ENCODE measurements at regions not wholly inside any gene's neighbourhood (a gene's known extent, or its start where the extent isn't known, plus 50 kb on each side); places are given as distances from the start of the nearest gene placed in this dataset.

DNA sequence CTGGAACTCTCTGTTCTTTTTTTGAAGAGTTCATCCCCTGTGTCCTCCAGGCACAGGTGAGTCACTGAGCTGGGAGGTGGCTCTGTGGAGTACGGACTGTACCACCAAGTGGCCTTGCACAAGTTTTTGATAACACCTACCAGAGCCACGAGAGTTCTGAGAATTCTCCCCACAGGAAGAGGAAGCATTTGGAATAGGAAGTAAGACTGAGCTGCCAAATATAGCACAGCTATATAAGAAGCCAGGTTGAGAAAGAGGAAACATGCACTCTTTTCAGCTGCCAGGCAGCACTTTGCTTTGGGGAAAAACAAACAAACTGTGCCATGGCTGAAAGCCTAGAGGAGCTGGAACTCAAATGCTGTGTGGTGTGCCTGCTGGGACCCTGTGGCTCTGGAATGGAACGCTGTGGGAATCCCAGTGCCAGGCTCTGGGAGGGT lies 70.8 kb upstream of the RIPOR2 start:
- H3K36me3 Mint-ChIP-seq = no peaks in the 10 kb centered on the region
- H3K27me3 Mint-ChIP-seq = no peaks in the 10 kb centered on the region
- peak overlapping the region; percentile 78 for H3K27ac Mint-ChIP-seq
- peaks cover 65% of the 10 kb centered on the region for H3K4me1 Mint-ChIP-seq
- H3K9me3 Mint-ChIP-seq = no peaks in the 10 kb centered on the region
- peak; percentile 83 for ATAC-seq
- peak overlapping the region; percentile 17 for H3K4me3 Mint-ChIP-seq

DNA sequence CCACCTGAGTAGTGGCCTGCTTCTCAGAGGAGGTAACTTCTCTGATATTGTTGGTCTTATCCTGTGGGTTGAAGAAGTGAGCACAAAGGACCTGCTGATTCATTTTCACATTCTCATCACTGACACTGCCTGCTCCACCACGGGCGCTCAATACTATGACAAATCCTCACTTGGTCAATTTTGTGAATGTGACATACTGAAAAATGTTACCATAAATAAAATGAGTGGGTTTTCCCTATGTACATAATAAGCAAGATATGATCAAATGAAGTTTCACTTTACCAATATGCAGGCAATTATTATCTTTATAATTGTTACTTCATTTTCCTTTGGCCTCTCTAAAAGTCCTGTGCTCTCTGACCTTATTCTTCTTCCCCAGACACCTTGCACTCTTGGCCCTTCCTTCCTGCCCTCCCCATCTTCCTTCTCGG lies 71.5 kb upstream of the RIPOR2 start:
- Mint-ChIP-seq H3K4me1 (peaks cover 66% of the 10 kb centered on the region), H3K9me3 (no peaks in the 10 kb centered on the region), H3K36me3 (no peaks in the 10 kb centered on the region), H3K27me3 (no peaks in the 10 kb centered on the region), H3K4me3 (peak overlapping the region; percentile 7), H3K27ac (peak overlapping the region; percentile 78)
- ATAC-seq = peak; percentile 81

DNA sequence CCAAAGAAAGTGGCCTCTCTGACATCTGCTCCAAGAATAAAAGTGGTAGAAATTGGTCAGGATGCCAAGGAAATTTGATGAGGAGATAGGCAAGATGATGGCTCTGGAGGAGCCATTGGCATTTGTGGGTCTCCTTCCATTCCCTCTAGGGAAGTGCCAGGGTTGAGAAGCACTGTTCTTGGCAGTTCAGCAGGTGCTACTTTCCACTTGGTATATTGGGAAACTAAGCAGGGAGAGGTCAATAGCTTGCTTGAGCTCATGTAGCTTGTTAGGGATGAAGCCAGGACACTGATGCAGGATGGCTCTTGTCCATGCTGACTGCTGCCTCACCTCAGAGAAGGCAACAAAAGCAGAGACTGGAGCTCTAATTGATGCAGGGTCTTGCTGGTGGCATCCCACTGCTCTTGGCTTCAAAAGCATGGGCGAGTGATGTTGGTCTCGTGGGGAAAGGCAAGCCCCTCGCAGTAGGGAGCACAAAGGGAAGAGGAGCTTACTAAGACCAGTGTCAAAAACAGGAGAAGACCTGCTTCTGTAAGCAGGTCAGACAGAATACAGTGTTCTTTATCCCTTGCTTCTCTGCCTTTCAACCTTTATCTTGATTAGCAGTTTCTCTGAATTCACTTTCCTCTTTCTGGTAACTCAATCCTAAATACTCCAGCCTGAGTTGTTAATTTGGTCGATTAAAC lies 73.1 kb upstream of the RIPOR2 start:
- Mint-ChIP-seq H3K27ac (peak overlapping the region; percentile 78), H3K27me3 (no peaks in the 10 kb centered on the region), H3K4me3 (no peak overlapping the region), H3K9me3 (no peaks in the 10 kb centered on the region), H3K4me1 (peaks cover 78% of the 10 kb centered on the region), H3K36me3 (no peaks in the 10 kb centered on the region)
- ATAC-seq = no peak

GRCh38 chr6:25009393-25009710 lies 73.6 kb upstream of the RIPOR2 start:
- no peak overlapping the region for H3K4me3 Mint-ChIP-seq
- no peaks in the 10 kb centered on the region for H3K36me3 Mint-ChIP-seq
- no peak for ATAC-seq
- H3K9me3 Mint-ChIP-seq = no peaks in the 10 kb centered on the region
- no peaks in the 10 kb centered on the region for H3K27me3 Mint-ChIP-seq
- H3K27ac Mint-ChIP-seq = peak overlapping the region; percentile 78
- H3K4me1 Mint-ChIP-seq = peaks cover 78% of the 10 kb centered on the region

DNA sequence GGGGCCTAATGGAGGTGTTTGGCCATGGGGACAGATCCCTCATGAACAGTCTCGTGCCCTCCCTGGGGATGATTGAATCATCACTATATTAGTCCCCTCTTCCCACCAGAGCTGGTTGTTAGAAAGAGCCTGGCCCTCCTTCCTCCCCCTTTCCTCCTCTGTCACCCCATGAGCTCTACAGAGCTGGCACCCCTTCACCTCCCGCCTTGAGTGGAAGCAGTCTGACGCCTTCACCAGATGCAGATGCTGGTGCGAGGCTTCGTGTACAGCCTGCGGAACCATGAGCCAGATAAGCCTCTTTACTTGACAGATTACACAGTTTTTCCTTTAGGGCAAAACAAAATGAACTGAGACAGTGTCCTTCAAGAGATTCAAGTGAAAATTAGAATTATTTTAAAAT lies 74.4 kb upstream of the RIPOR2 start:
- Mint-ChIP-seq H3K4me1 (peaks cover 78% of the 10 kb centered on the region), H3K36me3 (no peaks in the 10 kb centered on the region), H3K27ac (peak overlapping the region; percentile 78), H3K27me3 (no peaks in the 10 kb centered on the region), H3K4me3 (no peak overlapping the region), H3K9me3 (no peaks in the 10 kb centered on the region)
- no peak for ATAC-seq

DNA sequence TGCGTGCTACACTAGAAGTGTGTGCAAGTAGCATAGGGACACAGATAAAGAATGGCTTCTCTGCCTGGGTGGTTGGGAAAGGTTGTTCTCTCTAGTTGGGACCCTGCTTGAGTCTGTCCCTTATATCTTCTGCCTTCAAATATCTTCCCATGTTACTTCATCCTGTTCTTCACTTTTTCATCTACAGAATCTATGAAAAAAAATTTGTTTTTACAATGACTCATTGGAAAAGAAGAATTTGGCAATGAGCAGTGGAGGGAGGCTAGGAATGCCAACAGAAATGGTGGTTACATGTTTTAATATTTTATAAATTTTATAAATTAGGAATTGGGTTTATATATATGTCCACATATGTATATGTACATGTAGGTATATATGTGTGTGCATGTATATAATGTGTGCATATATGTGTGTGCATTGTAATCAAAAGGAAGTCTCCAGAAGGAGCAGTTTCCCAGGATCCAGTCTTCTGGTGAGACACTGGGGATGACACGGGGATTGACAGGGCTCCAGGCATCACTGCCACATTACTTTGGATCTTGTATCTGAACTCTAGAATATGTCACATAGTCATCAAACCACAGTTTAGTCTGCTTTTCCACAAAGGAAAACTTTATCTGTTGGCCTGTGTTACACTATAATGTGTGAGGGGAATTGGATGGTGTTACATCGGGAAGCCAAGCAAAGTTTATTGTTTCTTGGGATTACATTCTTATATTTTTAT lies 75.3 kb upstream of the RIPOR2 start:
- Mint-ChIP-seq H3K27ac (no peak overlapping the region), H3K4me1 (peaks cover 77% of the 10 kb centered on the region), H3K27me3 (no peaks in the 10 kb centered on the region), H3K36me3 (no peaks in the 10 kb centered on the region), H3K4me3 (no peak overlapping the region), H3K9me3 (no peaks in the 10 kb centered on the region)
- no peak for ATAC-seq

- H3K4me3 Mint-ChIP-seq = no peak overlapping the region
- H3K27ac Mint-ChIP-seq = peak overlapping the region; percentile 68
- H3K36me3 Mint-ChIP-seq = no peaks in the 10 kb centered on the region
Observed at GRCh38 chr6:25012657-25013056, 76.9 kb upstream of the RIPOR2 start.

DNA sequence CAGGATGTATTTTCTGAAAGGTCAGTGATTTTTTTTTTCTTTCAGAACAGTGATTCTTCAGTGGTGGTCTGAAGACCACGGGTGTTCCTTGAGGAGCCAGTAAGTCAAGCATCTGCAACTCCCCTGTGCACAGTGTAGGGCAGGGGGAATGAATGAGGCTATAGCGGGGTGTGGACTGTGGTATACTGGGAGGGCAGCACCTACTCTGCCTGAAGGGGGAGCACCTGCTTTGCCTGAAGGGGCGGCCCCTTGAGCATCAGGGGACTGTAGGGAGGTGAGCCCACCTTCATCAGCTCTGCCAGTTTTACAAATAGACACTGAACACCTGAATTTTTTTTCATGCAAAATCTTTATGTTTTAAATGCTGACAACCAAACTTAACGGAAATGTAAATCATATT lies 77.5 kb upstream of the RIPOR2 start:
- Mint-ChIP-seq H3K9me3 (no peaks in the 10 kb centered on the region), H3K27ac (peak overlapping the region; percentile 68), H3K4me1 (peaks cover 75% of the 10 kb centered on the region), H3K36me3 (no peaks in the 10 kb centered on the region), H3K4me3 (peak overlapping the region; percentile 11), H3K27me3 (no peaks in the 10 kb centered on the region)
- ATAC-seq = peak; percentile 79

More at GRCh38 chr6:25012657-25013056, 76.9 kb upstream of the RIPOR2 start:
- no peak for ATAC-seq
- no peaks in the 10 kb centered on the region for H3K9me3 Mint-ChIP-seq
- H3K27me3 Mint-ChIP-seq = no peaks in the 10 kb centered on the region
- peaks cover 77% of the 10 kb centered on the region for H3K4me1 Mint-ChIP-seq

DNA sequence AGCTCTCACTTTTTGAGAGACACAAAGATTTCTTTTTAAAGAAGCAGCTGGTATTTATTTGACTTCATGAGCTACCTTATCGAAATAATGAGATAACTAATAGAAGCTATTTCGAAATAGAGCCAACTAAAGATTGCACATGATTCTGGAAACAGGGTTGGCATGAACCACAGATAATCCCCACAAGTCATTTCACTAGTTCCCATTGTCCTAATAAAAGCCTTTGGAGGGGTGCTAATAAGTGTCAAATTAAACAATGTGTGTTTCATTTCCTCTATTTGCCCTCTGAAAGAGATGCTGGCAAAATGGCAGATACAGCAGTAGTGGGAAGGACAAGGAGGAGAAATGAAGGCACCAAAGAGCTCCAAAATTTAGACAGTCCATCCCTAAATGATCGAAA lies 78.6 kb upstream of the RIPOR2 start:
- peaks cover 63% of the 10 kb centered on the region for H3K4me1 Mint-ChIP-seq
- peak overlapping the region; percentile 68 for H3K27ac Mint-ChIP-seq
- H3K36me3 Mint-ChIP-seq = no peaks in the 10 kb centered on the region
- no peaks in the 10 kb centered on the region for H3K27me3 Mint-ChIP-seq
- H3K4me3 Mint-ChIP-seq = no peak overlapping the region
- ATAC-seq = no peak
- no peaks in the 10 kb centered on the region for H3K9me3 Mint-ChIP-seq

DNA sequence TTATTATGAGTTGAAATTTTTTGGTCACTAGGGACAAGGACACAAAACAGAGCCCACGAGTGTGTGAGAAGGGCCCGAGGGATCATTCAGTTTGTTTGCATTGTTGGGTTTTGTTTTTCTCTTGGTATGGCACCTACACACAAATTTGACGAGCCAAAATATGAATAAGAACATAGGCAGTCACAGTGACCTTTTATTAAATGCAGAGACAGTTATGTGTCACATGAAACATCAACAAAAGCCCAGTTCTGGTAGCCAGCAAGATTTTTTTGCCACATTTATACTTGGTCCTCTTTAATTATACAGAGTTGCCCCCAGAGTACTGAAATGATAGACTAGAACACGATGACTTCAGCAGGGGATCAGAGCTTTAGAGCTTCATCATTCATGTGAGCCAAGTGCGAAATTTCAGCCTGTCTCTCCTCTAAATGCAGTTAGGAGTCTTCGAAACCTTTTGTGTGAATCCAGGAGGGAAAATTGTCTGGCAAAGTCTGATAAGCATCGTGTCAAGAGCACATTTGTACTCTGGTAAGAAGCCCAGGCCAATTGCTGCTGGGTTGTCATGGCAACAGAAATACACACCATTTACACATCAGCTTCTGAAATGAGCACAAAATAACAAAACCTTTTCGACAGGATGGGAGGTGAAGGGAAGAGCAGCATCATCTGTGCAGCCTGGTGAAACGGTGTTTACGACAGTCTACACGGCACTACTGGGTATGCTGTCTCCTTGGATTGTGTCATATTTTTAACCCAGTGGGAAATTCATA lies 79.2 kb upstream of the RIPOR2 start:
- peak overlapping the region; percentile 68 for H3K27ac Mint-ChIP-seq
- peak overlapping the region; percentile 39 for H3K4me3 Mint-ChIP-seq
- ATAC-seq = peak; percentile 73
- H3K4me1 Mint-ChIP-seq = peaks cover 57% of the 10 kb centered on the region
- H3K36me3 Mint-ChIP-seq = no peaks in the 10 kb centered on the region
- H3K27me3 Mint-ChIP-seq = no peaks in the 10 kb centered on the region
- no peaks in the 10 kb centered on the region for H3K9me3 Mint-ChIP-seq

DNA sequence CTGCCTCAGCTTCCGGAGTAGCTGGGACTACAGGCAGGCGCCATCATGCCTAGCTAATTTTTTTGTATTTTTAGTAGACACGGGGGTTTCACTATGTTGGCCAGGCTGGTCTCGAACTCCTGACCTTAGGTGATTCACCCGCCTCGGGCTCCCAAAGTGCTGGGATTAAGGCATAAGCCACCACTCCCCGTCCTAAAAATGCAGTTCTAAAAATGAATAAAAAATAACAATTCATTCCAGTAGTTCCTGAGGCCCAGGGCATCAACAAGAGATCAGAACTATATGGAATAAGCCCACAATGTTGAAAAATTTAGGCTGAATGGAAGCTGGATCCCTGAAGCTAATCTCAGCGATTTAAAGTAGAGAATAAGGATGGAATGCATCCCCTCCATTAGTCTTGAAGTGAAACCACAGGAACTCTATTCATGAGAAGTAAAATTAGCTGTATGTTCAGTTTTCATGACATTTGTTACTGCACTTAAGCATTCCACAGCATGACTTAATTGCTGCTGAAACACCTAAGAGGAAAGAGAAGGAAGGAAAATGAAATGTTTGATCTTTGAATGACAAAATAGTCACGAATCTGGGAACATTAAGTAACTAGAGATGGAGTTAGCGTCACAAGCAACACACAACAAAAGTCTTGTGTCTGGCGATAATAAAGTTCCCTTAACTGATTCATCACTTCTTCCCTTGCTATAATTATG lies 80.4 kb upstream of the RIPOR2 start:
- ATAC-seq = no peak
- no peaks in the 10 kb centered on the region for H3K9me3 Mint-ChIP-seq
- H3K27me3 Mint-ChIP-seq = no peaks in the 10 kb centered on the region
- H3K36me3 Mint-ChIP-seq = no peaks in the 10 kb centered on the region
- H3K27ac Mint-ChIP-seq = peak overlapping the region; percentile 68
- peaks cover 57% of the 10 kb centered on the region for H3K4me1 Mint-ChIP-seq
- H3K4me3 Mint-ChIP-seq = no peak overlapping the region

DNA sequence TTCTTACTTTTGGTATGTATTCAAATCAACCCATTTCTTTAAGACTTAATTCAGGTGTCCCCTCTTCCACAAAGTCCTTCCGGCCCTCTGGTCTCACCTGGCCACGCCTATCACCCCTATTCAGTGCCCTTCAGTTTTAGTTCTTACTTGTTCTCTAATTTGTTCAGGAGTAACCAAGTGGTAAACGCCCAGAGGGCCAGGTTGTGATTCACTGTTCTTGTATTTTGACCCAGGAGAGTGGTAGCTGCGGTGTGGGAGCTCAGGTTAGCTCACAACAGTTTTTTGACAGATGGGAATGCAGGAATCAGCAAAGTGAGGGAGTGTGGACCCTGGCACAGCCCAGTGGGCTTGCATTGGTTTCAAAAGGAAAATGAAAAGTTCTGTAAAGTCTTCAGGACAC lies 81.7 kb upstream of the RIPOR2 start:
- H3K36me3 Mint-ChIP-seq = no peaks in the 10 kb centered on the region
- peak overlapping the region; percentile 68 for H3K27ac Mint-ChIP-seq
- peaks cover 54% of the 10 kb centered on the region for H3K4me1 Mint-ChIP-seq
- no peaks in the 10 kb centered on the region for H3K9me3 Mint-ChIP-seq
- H3K4me3 Mint-ChIP-seq = peak overlapping the region; percentile 13
- H3K27me3 Mint-ChIP-seq = no peaks in the 10 kb centered on the region
- ATAC-seq = peak; percentile 44

DNA sequence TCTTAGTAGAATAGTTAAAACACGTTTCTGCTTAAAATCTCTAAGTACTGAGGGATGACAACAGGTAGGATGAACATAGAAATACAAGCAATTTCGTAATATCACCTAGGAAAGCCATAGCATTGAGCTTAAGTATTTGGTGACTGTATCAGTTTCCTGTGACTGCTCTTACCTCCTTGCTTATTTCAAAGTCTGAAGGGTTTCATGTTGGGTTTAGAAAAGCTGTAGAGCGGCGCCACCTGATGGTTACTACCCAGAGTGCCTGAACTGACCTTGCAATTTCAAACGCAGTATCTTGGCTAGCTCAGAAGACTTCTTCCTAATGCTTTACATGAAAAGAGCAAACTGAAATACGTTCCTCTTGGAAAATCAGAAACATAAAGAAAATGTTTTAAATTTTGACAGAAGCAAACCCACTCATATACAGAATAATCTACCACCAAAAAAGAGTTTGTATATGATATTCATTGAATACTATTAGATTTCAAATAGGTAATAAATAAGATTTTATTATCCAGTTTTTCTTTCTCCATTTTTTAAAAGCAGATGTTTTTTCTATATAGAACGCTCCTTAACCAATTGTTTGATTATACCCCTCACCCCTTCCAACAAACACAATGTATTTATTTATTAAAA lies 82.3 kb upstream of the RIPOR2 start:
- ATAC-seq = peak; percentile 82
- Mint-ChIP-seq H3K4me1 (peaks cover 49% of the 10 kb centered on the region), H3K36me3 (no peaks in the 10 kb centered on the region)

GRCh38 chr6:25018568-25018954 lies 82.8 kb upstream of the RIPOR2 start:
- ATAC-seq = no peak
- H3K4me1 Mint-ChIP-seq = peaks cover 43% of the 10 kb centered on the region
- H3K36me3 Mint-ChIP-seq = no peaks in the 10 kb centered on the region
- no peak overlapping the region for H3K27ac Mint-ChIP-seq
- no peak overlapping the region for H3K4me3 Mint-ChIP-seq
- no peaks in the 10 kb centered on the region for H3K27me3 Mint-ChIP-seq
- H3K9me3 Mint-ChIP-seq = no peaks in the 10 kb centered on the region

More for the DNA sequence above, 82.3 kb upstream of the RIPOR2 start:
- peak overlapping the region; percentile 68 for H3K27ac Mint-ChIP-seq
- no peak overlapping the region for H3K4me3 Mint-ChIP-seq
- H3K27me3 Mint-ChIP-seq = no peaks in the 10 kb centered on the region
- H3K9me3 Mint-ChIP-seq = no peaks in the 10 kb centered on the region

DNA sequence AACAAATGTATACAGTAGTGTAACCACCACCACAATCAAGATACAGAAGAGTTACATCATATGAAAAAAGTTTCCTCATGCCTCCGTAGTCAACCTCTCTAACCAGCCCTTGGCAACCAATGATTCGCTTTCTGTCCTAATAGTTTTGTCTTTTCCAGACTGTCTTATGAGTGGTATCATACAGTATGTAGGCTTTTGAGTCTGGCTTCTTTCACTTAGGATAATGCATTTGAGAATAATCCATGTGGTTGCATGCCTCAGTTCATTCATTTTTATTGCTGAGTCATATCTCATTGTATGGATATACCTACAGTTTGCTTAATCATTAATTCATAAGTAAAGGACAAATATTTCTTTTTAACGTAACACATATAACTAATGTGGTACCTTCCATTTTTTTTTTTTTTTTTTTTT lies 86.4 kb upstream of the RIPOR2 start:
- Mint-ChIP-seq H3K4me3 (no peak overlapping the region), H3K4me1 (peaks cover 36% of the 10 kb centered on the region), H3K27me3 (no peaks in the 10 kb centered on the region), H3K9me3 (no peaks in the 10 kb centered on the region), H3K27ac (no peak overlapping the region), H3K36me3 (peaks cover 9% of the 10 kb centered on the region)
- ATAC-seq = no peak

All from stimulated activated memory B cell treated with anti-CD40 and anti-IgM and Interleukin-4, amounts not matched to agents 10 μg/mL and 1 μg/mL and 100 μg/mL, for 72 hours (primary cell).